SU-DHL-6 (cell line): ENCODE measurements at regions not wholly inside any gene's neighbourhood (a gene's known extent, or its start where the extent isn't known, plus 50 kb on each side); places are given as distances from the start of the nearest gene placed in this dataset.

Experiments used
- EZH2phosphoT487 ChIP-seq: fragments of 200-600 bp; sonication (generic), shearing (Covaris generic); conservative IDR thresholded peaks from 2 replicates; pipeline ENCODE4 v1.6.1; 2018; ENCODE audit warnings: mild to moderate bottlenecking, antibody characterized with exemption, low read length, moderate library complexity, mixed read lengths
- TF ChIP-seq, protein P1 (sequence below): fragments of 200-600 bp; sonication (generic); IDR thresholded peaks from one replicate; pipeline ENCODE4 v1.5.1; 2017; ENCODE audit warnings: antibody characterized with exemption, mild to moderate bottlenecking, low read length, moderate library complexity; ENCODE audit not compliant: insufficient read depth, poor library complexity, severe bottlenecking

- TF ChIP-seq, protein P1, sequence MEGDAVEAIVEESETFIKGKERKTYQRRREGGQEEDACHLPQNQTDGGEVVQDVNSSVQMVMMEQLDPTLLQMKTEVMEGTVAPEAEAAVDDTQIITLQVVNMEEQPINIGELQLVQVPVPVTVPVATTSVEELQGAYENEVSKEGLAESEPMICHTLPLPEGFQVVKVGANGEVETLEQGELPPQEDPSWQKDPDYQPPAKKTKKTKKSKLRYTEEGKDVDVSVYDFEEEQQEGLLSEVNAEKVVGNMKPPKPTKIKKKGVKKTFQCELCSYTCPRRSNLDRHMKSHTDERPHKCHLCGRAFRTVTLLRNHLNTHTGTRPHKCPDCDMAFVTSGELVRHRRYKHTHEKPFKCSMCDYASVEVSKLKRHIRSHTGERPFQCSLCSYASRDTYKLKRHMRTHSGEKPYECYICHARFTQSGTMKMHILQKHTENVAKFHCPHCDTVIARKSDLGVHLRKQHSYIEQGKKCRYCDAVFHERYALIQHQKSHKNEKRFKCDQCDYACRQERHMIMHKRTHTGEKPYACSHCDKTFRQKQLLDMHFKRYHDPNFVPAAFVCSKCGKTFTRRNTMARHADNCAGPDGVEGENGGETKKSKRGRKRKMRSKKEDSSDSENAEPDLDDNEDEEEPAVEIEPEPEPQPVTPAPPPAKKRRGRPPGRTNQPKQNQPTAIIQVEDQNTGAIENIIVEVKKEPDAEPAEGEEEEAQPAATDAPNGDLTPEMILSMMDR = no peak
- no peak for TF ChIP-seq EZH2phosphoT487
These were observed 181.1 kb upstream of the CHD1 start for GRCh38 chr5:99109894-99110293.
